ENCODE measurements at regions not wholly inside any gene's neighbourhood (a gene's known extent, or its start where the extent isn't known, plus 50 kb on each side); places are given as distances from the start of the nearest gene placed in this dataset.

DNA sequence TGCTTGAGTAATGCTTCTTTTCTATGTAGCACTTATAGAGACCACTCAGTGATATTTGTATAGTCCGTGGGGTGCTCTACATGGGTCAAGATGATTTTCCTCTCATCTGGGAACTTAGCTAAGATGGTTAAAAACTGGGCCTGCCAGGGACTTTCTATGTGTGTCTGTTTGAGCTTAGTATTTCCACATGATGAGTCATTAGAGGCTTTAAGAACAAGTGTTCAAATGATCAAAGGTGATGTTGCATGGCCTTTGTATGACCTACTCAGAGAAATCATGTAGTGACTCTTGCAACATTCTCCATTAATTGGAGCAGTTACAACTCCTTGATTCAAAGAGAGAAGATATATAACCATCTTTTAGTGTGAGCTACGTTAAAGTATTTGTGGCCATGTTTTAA lies 1480.5 kb upstream of the IGFBP7 start:
- Histone ChIP-seq H3K36me3 (no peaks in the 10 kb centered on the region), H3K9me3 (no peaks in the 10 kb centered on the region), H3K27ac (no peak overlapping the region), H3K4me1 (no peaks in the 10 kb centered on the region), H3K4me3 (no peak overlapping the region), H3K27me3 (no peaks in the 10 kb centered on the region)
- TF ChIP-seq, protein P1, sequence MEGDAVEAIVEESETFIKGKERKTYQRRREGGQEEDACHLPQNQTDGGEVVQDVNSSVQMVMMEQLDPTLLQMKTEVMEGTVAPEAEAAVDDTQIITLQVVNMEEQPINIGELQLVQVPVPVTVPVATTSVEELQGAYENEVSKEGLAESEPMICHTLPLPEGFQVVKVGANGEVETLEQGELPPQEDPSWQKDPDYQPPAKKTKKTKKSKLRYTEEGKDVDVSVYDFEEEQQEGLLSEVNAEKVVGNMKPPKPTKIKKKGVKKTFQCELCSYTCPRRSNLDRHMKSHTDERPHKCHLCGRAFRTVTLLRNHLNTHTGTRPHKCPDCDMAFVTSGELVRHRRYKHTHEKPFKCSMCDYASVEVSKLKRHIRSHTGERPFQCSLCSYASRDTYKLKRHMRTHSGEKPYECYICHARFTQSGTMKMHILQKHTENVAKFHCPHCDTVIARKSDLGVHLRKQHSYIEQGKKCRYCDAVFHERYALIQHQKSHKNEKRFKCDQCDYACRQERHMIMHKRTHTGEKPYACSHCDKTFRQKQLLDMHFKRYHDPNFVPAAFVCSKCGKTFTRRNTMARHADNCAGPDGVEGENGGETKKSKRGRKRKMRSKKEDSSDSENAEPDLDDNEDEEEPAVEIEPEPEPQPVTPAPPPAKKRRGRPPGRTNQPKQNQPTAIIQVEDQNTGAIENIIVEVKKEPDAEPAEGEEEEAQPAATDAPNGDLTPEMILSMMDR (IDR thresholded peaks at IDR 0.05): no peak
- TF ChIP-seq POLR2A (IDR thresholded peaks at IDR 0.05) (no peak), EP300 (IDR thresholded peaks at IDR 0.05) (no peak)
- WGBS, 2 donors: 69 to 74% methylated on average over 2 of the region's 2 CpGs
- DNase-seq (ENCODE audit: low spot score in 2 of 2): no peak

GRCh38 chr4:58587856-58588255 lies 1477.7 kb upstream of the IGFBP7 start:
- Histone ChIP-seq H3K27me3 (no peaks in the 10 kb centered on the region), H3K4me1 (no peaks in the 10 kb centered on the region), H3K9me3 (peaks cover 0 to 16% (median 0%) of the 10 kb centered on the region in 4 donors), H3K4me3 (no peak overlapping the region), H3K27ac (no peak overlapping the region), H3K36me3 (no peaks in the 10 kb centered on the region)
- TF ChIP-seq, protein P1 (IDR thresholded peaks at IDR 0.05): no peak
- TF ChIP-seq EP300 (IDR thresholded peaks at IDR 0.05): no peak
- TF ChIP-seq POLR2A (IDR thresholded peaks at IDR 0.05): no peak
- DNase-seq (ENCODE audit: low spot score in 2 of 2): no peak
- WGBS, 2 donors: 85 to 89% methylated on average over 6 of the region's 6 CpGs

DNA sequence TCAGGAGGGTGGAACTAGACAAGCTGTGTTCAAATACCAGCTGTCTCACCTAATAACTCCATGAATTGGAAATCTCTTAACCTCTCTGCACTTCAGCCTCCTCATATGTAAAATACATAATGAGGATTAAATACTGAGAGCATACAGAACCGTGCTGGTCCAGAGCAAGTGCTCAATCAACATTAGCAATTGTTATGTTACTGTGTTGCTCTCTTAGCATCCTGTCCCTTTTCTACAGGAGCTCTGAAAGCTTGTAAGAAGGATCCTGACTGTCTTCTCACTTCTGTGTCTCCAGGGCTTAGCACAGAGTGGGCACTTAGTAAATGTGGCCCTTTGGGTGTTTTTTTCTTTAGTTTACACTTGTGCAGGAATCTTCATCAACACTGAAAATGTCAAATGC lies 1456.1 kb upstream of the IGFBP7 start:
- Histone ChIP-seq H3K4me3 (no peak overlapping the region), H3K36me3 (no peaks in the 10 kb centered on the region), H3K27me3 (no peaks in the 10 kb centered on the region), H3K9me3 (peaks cover 0 to 7% (median 0%) of the 10 kb centered on the region in 4 donors), H3K27ac (no peak overlapping the region), H3K4me1 (no peaks in the 10 kb centered on the region)
- 27 to 35% methylated on average over 1 of the region's 1 CpG for WGBS, 2 donors
- DNase-seq (ENCODE audit: low spot score in 2 of 2): no peak
- TF ChIP-seq POLR2A (IDR thresholded peaks at IDR 0.05): no peak
- TF ChIP-seq, protein P1 (IDR thresholded peaks at IDR 0.05): no peak
- no peak for TF ChIP-seq EP300 (IDR thresholded peaks at IDR 0.05)

DNA sequence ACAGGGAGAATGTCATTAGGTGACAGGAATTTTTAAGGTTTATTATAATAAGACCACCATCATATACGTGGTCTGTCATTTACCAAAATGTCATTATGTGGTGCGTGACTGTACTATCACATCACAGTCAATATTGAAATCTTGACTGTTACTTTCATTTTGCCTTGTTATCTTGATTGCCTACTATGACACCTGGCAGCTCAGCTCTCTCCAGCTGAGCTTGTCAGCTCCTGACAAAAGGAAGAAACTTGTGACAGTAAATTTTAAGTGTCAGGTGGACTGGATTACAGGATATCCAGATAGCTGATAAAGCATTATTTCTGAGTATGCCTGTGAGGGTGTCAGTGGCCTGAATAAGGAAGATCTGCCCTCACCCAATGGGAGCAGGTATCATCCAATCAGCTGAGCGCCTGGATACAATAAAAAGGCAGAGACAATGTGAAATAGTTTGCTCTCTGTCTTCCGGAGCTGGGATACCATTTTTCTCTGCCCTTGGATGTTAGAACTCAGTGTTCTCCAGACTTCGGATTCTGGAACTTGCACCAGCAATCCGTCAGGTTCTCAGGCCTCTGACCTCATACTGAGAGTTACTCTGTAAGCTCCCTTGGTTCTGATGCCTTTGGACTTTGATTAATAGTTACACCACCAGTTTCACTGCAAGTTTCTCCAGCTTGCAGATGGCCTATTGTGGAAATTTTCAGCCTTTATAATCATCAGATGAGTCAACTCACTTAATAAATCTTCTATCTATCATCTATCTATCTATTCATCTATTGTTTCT lies 1454.7 kb upstream of the IGFBP7 start:
- Histone ChIP-seq H3K27me3 (no peaks in the 10 kb centered on the region), H3K4me1 (no peaks in the 10 kb centered on the region), H3K27ac (no peak overlapping the region), H3K36me3 (no peaks in the 10 kb centered on the region), H3K4me3 (no peak overlapping the region), H3K9me3 (no peaks in the 10 kb centered on the region)
- DNase-seq (ENCODE audit: low spot score in 2 of 2): no peak
- WGBS, 2 donors: 81 to 84% methylated on average over 6 of the region's 6 CpGs
- TF ChIP-seq POLR2A (IDR thresholded peaks at IDR 0.05) (no peak), EP300 (IDR thresholded peaks at IDR 0.05) (no peak)
- TF ChIP-seq, protein P1 (IDR thresholded peaks at IDR 0.05): no peak

DNA sequence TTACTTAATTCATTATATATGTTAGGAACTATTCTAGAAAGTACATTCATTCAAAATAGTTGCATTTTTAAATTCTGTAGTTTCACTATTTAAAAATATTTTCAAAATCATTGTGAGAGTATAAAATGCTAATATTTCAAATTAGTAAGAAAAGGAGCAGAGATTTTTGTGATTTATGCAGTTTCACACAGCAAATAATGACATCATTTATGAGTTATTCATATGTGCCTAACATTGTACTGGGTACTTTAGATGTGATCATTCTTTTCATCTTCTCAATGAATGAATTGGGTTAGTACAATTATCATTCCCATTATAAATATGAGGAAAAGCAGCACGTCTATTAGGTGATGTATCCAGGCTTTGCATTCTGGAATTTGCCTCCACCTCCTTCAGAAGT lies 1451.0 kb upstream of the IGFBP7 start:
- Histone ChIP-seq H3K36me3 (no peaks in the 10 kb centered on the region), H3K4me3 (no peak overlapping the region)
- 34 to 42% methylated on average over 1 of the region's 1 CpG for WGBS, 2 donors

More for the DNA sequence above, 1451.0 kb upstream of the IGFBP7 start:
- Histone ChIP-seq H3K27ac (no peak overlapping the region), H3K9me3 (no peaks in the 10 kb centered on the region), H3K4me1 (no peaks in the 10 kb centered on the region), H3K27me3 (no peaks in the 10 kb centered on the region)
- TF ChIP-seq EP300 (IDR thresholded peaks at IDR 0.05) (no peak), POLR2A (IDR thresholded peaks at IDR 0.05) (no peak)
- TF ChIP-seq, protein P1 (IDR thresholded peaks at IDR 0.05): no peak
- DNase-seq (ENCODE audit: low spot score in 2 of 2): no peak
